ENCODE measurements at regions not wholly inside any gene's neighbourhood (a gene's known extent, or its start where the extent isn't known, plus 50 kb on each side); places are given as distances from the start of the nearest gene placed in this dataset.

GRCh38 chr3:74273091-74273490 is 341.4 kb downstream of the CNTN3 start:
- TF ChIP-seq EZH2 (IDR thresholded peaks at IDR 0.05; ENCODE audit: borderline replicate concordance, insufficient read depth, low read length, poor library complexity, severe bottlenecking) = no peak
- TF ChIP-seq POLR2AphosphoS5 (IDR thresholded peaks at IDR 0.05) = no peak
- TF ChIP-seq CTCF (IDR thresholded peaks at IDR 0.05; ENCODE audit: poor library complexity, severe bottlenecking) = no peak
- no peak for TF ChIP-seq SMC3 (conservative IDR thresholded peaks at IDR 0.05; ENCODE audit: poor library complexity)
- TF ChIP-seq RAD21 (conservative IDR thresholded peaks at IDR 0.05) = no peak
- TF ChIP-seq TAF1 (IDR thresholded peaks at IDR 0.05; ENCODE audit: low read depth) = no peak
- TF ChIP-seq MXI1 (conservative IDR thresholded peaks at IDR 0.05; ENCODE audit: poor library complexity, severe bottlenecking) = no peak
